Esophagus squamous epithelium (tissue), 4 donors: ENCODE measurements at regions not wholly inside any gene's neighbourhood (a gene's known extent, or its start where the extent isn't known, plus 50 kb on each side); places are given as distances from the start of the nearest gene placed in this dataset.

Experiments used
- POLR2A ChIP-seq, 4 donors: fragments of 450-650 bp; IDR thresholded peaks; one replicate each; pipeline ENCODE4 v1.6.1; 2017; ENCODE audit warnings: antibody characterized with exemption in 4 of 4, mild to moderate bottlenecking in 4 of 4, moderate library complexity in 3 of 4
- TF ChIP-seq, protein P1 (sequence below), 6 experiments: fragments of 450-650 bp in 4 of 6; fragments of 200-600 bp in 2 of 6; sonication (generic) in 2 of 6; IDR thresholded peaks; one replicate each; pipeline ENCODE4 v1.5.1; 2016 to 2019; ENCODE audit warnings: antibody characterized with exemption in 6 of 6, mild to moderate bottlenecking in 4 of 6, moderate library complexity in 4 of 6

DNA sequence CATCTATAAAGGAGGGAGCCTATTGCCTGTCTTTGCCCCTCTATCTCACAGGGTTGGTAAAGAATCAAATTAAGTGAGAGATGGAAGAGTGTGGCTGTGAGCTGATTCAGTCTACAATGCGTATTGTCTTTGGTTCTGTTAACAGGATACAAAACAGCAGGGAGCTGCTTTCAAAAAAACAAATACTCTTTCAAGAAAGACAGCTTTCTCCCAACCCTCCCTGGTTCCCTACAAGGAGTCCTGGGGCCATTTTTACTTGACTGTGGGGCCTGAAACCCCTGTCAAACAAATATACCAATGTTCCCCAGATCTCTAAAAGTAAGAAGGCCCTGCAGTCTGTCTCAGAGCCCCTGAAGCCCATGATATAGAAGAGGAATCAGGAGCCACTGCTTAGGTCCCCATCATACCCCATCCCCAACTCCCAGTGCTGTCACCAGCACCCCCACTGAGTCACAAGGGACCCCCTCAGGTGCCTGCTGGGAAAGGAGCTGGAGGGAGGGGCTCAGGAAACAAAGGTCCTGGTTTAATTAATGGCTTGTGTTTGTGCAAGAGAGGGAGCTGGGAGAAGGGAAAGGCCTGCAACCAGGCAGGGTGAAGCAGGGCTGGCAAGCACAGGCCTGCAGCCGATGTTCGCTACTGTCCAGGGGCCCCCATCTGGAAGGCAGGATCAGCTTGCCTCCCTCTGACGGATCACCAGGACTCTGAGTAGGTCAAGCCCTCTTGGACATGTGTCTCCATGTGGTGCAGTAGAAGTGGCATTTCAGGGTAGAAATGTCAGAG, 182.0 kb upstream of the GHITM start:
- TF ChIP-seq, protein P1, sequence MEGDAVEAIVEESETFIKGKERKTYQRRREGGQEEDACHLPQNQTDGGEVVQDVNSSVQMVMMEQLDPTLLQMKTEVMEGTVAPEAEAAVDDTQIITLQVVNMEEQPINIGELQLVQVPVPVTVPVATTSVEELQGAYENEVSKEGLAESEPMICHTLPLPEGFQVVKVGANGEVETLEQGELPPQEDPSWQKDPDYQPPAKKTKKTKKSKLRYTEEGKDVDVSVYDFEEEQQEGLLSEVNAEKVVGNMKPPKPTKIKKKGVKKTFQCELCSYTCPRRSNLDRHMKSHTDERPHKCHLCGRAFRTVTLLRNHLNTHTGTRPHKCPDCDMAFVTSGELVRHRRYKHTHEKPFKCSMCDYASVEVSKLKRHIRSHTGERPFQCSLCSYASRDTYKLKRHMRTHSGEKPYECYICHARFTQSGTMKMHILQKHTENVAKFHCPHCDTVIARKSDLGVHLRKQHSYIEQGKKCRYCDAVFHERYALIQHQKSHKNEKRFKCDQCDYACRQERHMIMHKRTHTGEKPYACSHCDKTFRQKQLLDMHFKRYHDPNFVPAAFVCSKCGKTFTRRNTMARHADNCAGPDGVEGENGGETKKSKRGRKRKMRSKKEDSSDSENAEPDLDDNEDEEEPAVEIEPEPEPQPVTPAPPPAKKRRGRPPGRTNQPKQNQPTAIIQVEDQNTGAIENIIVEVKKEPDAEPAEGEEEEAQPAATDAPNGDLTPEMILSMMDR (IDR thresholded peaks at IDR 0.05): no peak
- no peak for TF ChIP-seq POLR2A (IDR thresholded peaks at IDR 0.05)
